ENCODE measurements at regions not wholly inside any gene's neighbourhood (a gene's known extent, or its start where the extent isn't known, plus 50 kb on each side); places are given as distances from the start of the nearest gene placed in this dataset.

GRCh38 chr5:100731768-100732167 is 171.3 kb downstream of the ST8SIA4 start:
- Mint-ChIP-seq H3K27ac (no peak overlapping the region), H3K9me3 (no peaks in the 10 kb centered on the region), H3K36me3 (ENCODE audit: low read depth) (no peaks in the 10 kb centered on the region), H3K27me3 (ENCODE audit: low read depth, poor library complexity) (peaks cover 6% of the 10 kb centered on the region), H3K4me3 (no peak overlapping the region), H3K4me1 (no peaks in the 10 kb centered on the region)
- no peak for DNase-seq
- TF ChIP-seq CTCF (IDR thresholded peaks at IDR 0.05), result no peak

- Mint-ChIP-seq H3K4me3 (no peak overlapping the region), H3K36me3 (ENCODE audit: low read depth) (no peaks in the 10 kb centered on the region), H3K9me3 (no peaks in the 10 kb centered on the region), H3K4me1 (no peaks in the 10 kb centered on the region), H3K27ac (no peak overlapping the region), H3K27me3 (ENCODE audit: low read depth, poor library complexity) (no peaks in the 10 kb centered on the region)
- no peak for TF ChIP-seq CTCF (IDR thresholded peaks at IDR 0.05)
- DNase-seq, result no peak
Observed at GRCh38 chr5:100746730-100747129, 156.4 kb downstream of the ST8SIA4 start.

GRCh38 chr5:100749771-100750284 is 153.3 kb downstream of the ST8SIA4 start:
- no peaks in the 10 kb centered on the region for H3K36me3 Mint-ChIP-seq (ENCODE audit: low read depth)
- TF ChIP-seq CTCF (IDR thresholded peaks at IDR 0.05), result no peak
- DNase-seq, result no peak
- no peaks in the 10 kb centered on the region for H3K9me3 Mint-ChIP-seq
- no peak overlapping the region for H3K27ac Mint-ChIP-seq
- no peak overlapping the region for H3K4me3 Mint-ChIP-seq
- no peaks in the 10 kb centered on the region for H3K4me1 Mint-ChIP-seq
- no peaks in the 10 kb centered on the region for H3K27me3 Mint-ChIP-seq (ENCODE audit: low read depth, poor library complexity)

GRCh38 chr5:100755435-100755834 is 147.6 kb downstream of the ST8SIA4 start:
- no peak overlapping the region for H3K27ac Mint-ChIP-seq
- no peak overlapping the region for H3K4me3 Mint-ChIP-seq
- no peaks in the 10 kb centered on the region for H3K36me3 Mint-ChIP-seq (ENCODE audit: low read depth)
- H3K4me1 Mint-ChIP-seq, result peaks cover 4% of the 10 kb centered on the region
- no peak for DNase-seq
- H3K27me3 Mint-ChIP-seq (ENCODE audit: low read depth, poor library complexity), result no peaks in the 10 kb centered on the region
- TF ChIP-seq CTCF (IDR thresholded peaks at IDR 0.05), result no peak
- no peaks in the 10 kb centered on the region for H3K9me3 Mint-ChIP-seq
